HL-60/S4 (cell line): ENCODE measurements at regions not wholly inside any gene's neighbourhood (a gene's known extent, or its start where the extent isn't known, plus 50 kb on each side); places are given as distances from the start of the nearest gene placed in this dataset.

Experiments
- in situ Hi-C: fragments of 300-500 bp; cut with MboI; formaldehyde crosslinking; loops from 2 replicates; pipeline ENCODE4 v1.14.3; 2022; ENCODE audit warnings: low sequenced_read_pairs

DNA sequence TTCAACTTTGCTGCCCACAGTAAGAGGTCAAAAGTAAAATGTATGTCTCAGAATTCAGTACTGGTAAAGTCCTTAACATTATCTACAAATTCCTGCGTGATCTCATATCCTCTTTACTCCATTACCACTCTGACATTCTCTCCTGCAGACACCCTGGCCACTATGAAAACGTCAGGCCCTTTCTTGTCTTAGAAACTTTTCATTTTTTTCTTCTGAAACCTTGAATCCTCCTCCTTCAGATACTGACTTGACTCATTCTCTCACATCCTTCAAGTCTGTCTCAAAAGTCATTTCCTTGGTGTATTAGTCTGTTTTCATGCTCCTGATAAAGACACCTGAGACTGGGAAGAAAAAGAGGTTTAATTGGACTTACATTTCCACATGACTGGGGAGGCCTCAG lies 262.3 kb downstream of the POU4F1 start:
- in situ Hi-C loops, result no loop called here

DNA sequence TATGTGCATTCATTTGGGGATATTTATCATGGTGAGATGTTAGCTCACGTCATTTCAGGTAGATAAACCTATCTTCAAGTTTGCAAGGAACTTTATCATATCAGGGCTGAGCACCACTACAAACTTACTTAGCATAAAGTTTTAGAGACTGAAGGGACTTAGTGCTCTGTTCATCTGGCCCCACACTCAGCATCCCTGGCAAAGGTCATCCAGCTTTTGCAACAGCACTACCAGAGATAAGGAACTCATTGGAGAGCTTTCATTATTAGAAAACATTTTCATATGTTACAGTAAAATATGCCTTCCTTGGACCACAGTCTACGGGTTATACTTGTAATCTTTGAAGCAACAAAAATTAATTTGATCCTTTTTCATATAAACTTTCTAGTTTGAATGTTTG lies 263.4 kb downstream of the POU4F1 start:
- in situ Hi-C loops, result no loop called here

- in situ Hi-C loops, result no loop called here
Observed at GRCh38 chr13:78334059-78334458, 269.3 kb downstream of the POU4F1 start.

GRCh38 chr13:78326633-78327032 lies 276.7 kb downstream of the POU4F1 start:
- in situ Hi-C loops, result no loop called here

DNA sequence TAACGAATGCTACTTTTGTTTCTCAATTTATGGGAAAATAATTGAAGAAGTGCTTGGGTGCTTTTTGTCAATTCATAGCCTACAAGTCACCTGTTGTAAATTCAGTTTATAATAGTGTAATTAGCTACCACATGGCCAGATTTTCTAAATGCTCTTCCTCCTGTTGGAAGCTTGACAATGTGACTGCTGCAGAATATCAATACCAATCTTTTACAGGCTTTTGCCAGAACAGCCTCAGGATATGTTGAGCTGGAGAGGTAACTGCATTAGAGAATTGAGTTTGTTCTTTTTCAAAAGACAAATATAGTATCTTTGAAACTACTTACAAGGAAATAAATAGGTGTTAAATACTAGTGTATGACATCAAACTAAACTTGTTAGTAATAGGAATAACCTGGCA lies 277.8 kb downstream of the POU4F1 start:
- in situ Hi-C loops, result no loop called here

DNA sequence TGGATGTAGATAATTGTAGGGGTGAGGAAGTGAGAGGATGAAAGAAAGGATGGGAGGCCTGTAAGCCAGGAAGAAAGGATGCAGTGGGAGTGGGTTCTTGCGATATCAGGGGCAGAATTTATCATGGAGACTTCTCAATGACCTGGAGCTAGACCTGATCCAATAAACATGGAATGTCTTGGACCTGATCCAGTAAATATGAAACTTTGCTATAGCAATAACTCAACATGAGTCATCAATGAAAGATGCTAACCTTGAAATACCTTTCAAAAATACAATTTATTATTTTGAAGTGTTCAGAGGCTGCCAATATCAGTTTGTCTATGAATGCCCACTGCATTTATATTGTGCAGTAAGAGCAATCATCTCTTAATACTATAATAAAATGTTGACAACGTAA lies 279.5 kb downstream of the POU4F1 start:
- in situ Hi-C loops, result no loop called here

DNA sequence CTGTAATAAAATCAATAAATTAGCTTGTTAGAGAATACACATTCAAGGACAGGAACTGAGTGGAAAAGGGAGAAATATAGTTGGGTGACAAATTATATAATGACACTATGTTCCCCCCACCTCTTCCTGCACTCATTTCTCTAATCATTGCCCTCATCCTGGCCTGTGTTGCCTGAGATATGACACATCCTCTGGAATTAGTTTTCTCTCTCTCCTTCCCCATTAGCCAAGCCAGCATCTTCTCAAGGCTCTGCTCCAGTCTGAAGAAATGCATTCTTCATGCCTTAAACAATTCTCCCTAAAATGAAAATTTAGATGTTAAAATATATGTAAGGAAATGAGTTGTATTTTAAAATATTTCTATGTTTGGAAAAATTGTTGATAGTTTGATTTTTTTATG lies 280.3 kb downstream of the POU4F1 start:
- in situ Hi-C loops, result no loop called here

DNA sequence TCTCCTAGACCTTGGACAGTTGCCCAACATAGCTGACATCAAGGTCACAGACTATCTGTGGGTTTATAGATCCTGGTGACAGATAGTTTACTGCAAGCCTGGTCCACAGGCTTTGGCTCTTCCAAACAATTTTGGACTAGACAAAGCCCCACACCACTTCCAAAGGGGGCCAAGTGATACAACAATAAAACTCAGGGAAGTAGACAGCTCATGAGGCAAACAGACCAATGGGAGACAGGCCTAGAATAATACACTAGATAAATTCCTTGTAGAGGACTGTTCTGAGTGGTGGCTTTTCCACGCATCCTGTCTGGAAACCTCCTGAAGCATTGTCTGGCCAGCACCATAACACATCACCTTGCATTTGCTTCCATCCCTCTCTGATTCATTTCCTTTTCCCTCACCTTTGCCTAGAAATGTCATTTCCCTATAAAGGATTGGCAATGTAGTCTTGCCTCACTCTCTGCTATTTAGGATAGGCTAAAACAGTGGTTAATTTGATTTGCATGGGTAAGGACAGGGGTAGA lies 284.2 kb downstream of the POU4F1 start:
- in situ Hi-C loops, result no loop called here

- in situ Hi-C loops, result no loop called here
Observed at GRCh38 chr13:78317030-78317429, 286.3 kb downstream of the POU4F1 start.

GRCh38 chr13:78309497-78310180 lies 293.7 kb downstream of the POU4F1 start:
- in situ Hi-C loops, result no loop called here

DNA sequence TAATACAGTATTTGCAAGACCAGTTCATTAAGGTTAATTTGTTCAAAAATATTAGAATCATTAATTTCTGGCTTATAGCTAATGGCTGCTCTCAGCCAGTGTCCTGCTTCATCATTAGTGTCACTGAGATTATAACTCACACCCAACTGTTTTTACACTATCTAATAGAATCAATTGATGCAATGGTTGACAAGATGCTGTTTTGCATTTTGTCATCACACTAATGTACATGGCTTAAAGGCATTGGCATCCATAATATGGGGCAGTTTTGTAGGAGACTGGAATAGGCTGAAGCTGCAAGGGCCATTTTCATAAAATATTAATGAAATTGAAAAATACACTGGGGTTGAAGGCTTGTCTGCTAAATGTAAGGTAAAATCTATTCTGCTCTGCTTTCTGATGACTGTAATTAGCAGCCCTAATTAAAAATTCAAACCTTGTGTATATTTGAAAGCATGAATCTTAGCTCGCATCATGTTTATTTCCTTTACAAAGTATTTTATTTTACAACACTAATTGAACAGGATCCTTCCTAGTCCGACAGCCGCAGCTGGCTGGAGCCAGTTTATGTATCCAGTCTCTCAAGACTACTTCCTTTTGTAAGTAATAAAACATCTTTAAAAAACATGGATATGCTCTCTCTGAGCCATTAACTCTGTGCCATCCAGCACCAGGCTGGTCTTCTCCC lies 296.7 kb downstream of the POU4F1 start:
- in situ Hi-C loops, result no loop called here

DNA sequence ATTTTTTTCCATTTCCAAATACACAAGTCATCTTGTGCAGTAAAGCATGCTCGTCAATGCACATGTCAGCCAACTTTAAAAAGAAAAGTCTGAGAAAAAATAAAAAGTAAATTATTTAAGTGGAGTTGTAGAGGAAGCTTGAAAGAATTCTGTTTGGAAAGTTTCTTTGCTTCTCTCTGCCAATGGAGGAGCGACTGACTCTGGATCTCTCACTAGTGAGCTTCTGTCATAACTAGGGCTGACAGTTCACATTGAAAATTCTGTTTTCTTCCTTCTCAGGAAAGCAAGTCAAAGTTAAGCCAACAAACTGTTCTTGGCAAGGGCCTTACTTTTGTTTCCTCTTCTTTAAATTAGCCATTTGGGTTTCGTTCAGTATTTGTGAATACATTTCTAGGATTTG lies 298.2 kb downstream of the POU4F1 start:
- in situ Hi-C loops, result no loop called here

DNA sequence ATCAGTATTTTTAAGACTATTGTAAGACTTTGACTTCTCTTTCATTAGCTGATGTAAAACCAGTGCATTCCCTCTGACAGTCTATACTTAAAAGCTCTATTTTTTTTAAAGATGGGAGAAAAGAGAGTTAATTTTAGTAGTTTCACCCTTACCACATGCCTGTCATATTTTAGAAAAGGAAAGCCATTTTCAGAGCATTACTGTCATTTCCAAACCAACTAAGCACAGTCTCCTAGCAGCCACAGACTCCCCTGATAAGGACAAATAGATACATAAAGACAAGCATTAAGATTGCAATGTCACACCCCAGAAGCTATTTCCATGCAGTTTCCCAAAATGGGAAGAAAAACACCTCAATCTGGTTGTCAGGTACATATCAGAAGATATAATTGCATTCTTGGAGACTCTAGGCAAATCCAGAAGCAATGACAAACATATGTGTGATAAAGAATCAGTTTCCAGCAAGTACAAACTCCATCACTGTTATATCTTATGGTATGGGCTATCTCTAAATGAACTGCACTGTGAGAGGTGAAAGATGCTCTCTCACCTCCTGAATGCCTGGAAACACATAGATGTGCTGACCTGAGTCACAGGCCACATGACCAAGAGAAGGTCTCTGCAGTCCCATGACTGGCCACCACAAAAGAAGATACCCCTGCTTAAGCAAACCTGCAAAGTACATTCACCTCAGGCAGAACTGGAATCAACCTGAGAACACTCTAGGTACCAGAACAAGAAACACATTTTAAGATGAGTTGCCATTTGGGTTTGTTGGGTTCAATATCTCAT lies 303.3 kb downstream of the POU4F1 start:
- in situ Hi-C loops, result no loop called here

DNA sequence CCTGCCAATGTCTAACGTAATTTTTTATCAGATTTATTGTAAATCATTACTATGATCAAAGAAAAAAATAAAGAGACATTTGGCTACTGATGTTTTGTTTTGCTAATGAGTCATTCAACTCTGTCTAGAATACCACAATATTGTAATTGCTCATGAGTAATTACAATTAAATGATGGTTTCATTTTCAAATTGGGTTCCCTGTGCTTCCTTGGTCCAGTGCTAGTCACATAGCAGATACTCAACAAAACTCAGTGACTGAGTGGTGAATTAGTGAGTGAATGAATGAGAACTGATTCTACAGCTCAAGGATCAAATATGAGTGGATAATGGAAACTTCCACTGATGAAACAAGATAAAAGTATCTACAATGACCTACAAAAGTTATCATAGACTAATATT lies 304.7 kb downstream of the POU4F1 start:
- in situ Hi-C loops, result no loop called here

DNA sequence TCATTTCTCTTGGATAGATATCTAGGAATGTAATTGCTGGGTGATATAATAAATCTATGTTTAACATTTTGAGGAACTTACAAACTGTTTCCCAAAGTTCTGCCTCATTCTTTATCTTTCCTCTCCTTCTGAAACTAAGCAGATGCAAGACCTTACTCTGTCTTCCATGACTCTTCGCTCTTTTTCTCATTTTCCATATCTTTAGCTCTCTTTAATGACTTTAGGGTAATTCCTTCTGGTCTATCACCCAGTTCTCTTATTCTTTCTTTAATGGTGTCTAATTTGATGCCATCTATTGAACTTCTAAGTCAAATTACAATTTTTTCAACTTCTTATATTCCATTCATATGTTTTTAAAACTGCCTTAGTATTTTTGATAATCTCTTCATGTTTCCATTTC lies 316.6 kb downstream of the POU4F1 start:
- in situ Hi-C loops, result no loop called here

GRCh38 chr13:78265098-78265497 lies 338.3 kb downstream of the POU4F1 start:
- in situ Hi-C loops, result no loop called here

DNA sequence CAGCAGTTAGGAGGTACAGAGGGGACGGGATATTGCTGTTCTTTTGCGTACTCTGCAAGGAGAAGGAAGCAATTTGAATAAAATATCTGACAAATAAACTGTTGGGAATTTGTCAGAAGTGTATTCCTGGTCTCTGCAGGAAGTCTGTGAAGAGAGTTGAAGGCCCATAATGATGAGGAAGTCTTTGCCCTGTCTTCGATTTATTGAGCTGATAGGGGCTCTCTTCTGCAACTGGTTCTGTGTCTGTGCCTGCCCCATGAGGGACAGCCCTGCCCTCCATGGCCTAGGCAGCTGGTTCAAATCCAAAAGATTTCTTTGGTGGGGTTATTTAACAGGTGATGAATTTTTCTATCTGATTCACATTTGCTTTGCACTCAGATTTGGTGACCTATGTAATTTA lies 339.7 kb upstream of the EDNRB start:
- in situ Hi-C loops, result no loop called here

DNA sequence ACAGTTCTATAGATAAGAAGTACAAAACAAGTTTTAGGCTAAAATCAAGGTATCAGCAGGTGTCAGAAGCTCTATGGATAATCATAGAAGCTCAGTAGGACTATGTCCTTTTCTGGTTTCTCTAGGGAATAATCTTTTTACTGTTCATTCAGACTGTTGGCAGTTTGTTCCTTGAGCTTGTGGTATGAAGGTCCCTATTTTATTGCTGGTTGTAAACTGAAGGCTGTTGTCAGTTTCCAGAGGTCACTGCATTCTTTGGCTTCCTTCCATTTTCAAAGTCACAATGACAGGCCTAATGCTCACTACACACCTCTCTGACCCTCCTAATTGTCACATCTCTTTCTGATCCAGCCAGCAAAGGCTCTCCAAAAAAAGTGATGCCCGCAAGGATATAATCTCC lies 337.9 kb upstream of the EDNRB start:
- in situ Hi-C loops, result no loop called here

DNA sequence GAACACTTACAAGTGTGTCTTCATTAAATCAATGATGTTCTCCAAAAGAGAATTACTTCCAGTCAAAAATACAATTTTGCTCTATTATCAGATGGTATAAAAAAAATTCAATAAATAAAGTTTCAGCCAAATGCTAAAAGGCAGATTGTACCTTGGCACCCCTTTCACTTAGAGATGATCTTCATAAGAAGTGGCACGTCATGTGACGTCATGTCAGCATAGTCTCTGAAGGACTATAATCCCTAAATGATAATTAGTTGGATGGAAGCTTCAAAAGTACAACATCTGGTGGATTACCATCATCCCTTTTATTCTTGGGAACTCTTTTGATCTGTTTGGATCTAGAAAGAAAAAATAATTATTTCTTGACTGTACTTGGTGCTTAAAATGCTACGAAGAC lies 335.5 kb upstream of the EDNRB start:
- in situ Hi-C loops, result no loop called here

GRCh38 chr13:78247362-78247761 lies 328.7 kb upstream of the EDNRB start:
- in situ Hi-C loops, result loop anchor here (5.0 kb wide), 1 partner anchor 730 kb away; no protein-coding TSS in a partner anchor

DNA sequence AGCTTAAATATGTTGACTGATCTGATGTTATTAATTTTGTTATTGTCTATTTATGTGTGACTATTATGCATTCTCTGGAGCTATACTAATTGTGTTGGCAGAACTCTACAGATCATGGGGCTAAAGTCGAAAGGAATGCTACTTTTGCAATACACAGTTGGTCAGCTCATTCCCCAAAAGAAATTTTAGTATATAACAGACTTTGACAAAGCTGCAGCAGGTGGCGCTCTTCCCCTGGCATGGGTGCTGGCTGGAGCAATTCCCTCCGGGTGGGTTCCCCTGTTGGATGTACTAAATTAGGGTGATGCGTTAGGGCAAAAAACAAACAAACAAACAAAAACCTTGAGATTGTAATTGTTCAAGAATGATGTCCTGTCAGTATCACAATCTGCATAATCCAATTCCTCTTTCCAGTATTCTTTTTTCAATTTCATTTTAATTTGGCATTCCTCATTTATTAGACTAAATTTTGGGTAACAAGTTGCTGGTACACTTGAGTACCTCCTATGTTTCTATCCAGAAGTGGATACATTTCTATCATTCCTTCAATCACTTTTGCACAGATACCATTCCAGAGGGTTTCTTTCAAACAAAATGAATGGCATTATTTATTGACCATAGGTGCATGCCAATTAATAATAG lies 322.8 kb upstream of the EDNRB start:
- in situ Hi-C loops, result no loop called here
